ENCODE measurements at regions not wholly inside any gene's neighbourhood (a gene's known extent, or its start where the extent isn't known, plus 50 kb on each side); places are given as distances from the start of the nearest gene placed in this dataset.

GRCh38 chr3:18968120-18968519 lies 180.2 kb upstream of the KCNH8 start:
- TF ChIP-seq, protein P1, sequence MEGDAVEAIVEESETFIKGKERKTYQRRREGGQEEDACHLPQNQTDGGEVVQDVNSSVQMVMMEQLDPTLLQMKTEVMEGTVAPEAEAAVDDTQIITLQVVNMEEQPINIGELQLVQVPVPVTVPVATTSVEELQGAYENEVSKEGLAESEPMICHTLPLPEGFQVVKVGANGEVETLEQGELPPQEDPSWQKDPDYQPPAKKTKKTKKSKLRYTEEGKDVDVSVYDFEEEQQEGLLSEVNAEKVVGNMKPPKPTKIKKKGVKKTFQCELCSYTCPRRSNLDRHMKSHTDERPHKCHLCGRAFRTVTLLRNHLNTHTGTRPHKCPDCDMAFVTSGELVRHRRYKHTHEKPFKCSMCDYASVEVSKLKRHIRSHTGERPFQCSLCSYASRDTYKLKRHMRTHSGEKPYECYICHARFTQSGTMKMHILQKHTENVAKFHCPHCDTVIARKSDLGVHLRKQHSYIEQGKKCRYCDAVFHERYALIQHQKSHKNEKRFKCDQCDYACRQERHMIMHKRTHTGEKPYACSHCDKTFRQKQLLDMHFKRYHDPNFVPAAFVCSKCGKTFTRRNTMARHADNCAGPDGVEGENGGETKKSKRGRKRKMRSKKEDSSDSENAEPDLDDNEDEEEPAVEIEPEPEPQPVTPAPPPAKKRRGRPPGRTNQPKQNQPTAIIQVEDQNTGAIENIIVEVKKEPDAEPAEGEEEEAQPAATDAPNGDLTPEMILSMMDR (IDR thresholded peaks at IDR 0.05): no peak
- no peak for TF ChIP-seq POLR2A (IDR thresholded peaks at IDR 0.05)
- Histone ChIP-seq H3K4me1 (no peaks in the 10 kb centered on the region), H3K4me3 (no peak overlapping the region), H3K27ac (no peak overlapping the region), H3K9me3 (no peaks in the 10 kb centered on the region), H3K27me3 (no peaks in the 10 kb centered on the region), H3K36me3 (no peaks in the 10 kb centered on the region)
- WGBS, 2 donors: 31 to 40% methylated on average over 3 of the region's 3 CpGs
- intact Hi-C loops (cut with DNase I): no loop called here
- no peak for DNase-seq

DNA sequence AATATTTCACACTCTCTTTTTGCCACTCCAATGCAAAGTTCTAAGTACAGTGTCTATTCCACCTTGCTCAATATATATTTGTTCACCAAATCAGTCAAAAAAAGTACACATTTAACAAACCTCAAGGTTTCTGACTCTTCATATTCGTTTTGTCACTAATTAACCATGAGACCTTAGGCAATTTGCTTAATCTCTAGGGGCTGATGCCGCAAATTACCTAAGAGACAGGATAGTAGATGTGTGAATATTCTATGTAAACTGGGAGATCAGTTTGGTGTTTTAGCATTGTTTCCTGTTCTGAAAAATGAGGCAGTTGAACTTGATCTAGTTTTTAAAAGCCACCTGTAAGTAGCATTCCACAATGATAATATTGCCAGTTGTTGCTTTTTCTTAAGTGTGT lies 182.5 kb upstream of the KCNH8 start:
- no peak for TF ChIP-seq POLR2A (IDR thresholded peaks at IDR 0.05)
- TF ChIP-seq, protein P1 (IDR thresholded peaks at IDR 0.05): no peak
- H3K9me3 ChIP-seq: no peaks in the 10 kb centered on the region
- no peak for DNase-seq
- no peak overlapping the region for H3K27ac ChIP-seq
- no peaks in the 10 kb centered on the region for H3K36me3 ChIP-seq
- H3K27me3 ChIP-seq: no peaks in the 10 kb centered on the region
- intact Hi-C loops (cut with DNase I): no loop called here
- no peaks in the 10 kb centered on the region for H3K4me1 ChIP-seq
- H3K4me3 ChIP-seq: no peak overlapping the region
- 56 to 65% methylated on average over 2 of the region's 2 CpGs for WGBS, 2 donors

GRCh38 chr3:18964640-18965039 lies 183.7 kb upstream of the KCNH8 start:
- no peaks in the 10 kb centered on the region for H3K4me1 ChIP-seq
- no peak overlapping the region for H3K4me3 ChIP-seq
- no peaks in the 10 kb centered on the region for H3K36me3 ChIP-seq
- TF ChIP-seq POLR2A (IDR thresholded peaks at IDR 0.05): no peak
- TF ChIP-seq, protein P1 (IDR thresholded peaks at IDR 0.05): no peak
- intact Hi-C loops (cut with DNase I): no loop called here
- no peak overlapping the region for H3K27ac ChIP-seq
- H3K9me3 ChIP-seq: no peaks in the 10 kb centered on the region
- 29 to 44% methylated on average over 3 of the region's 3 CpGs for WGBS, 2 donors
- H3K27me3 ChIP-seq: no peaks in the 10 kb centered on the region
- DNase-seq: no peak

DNA sequence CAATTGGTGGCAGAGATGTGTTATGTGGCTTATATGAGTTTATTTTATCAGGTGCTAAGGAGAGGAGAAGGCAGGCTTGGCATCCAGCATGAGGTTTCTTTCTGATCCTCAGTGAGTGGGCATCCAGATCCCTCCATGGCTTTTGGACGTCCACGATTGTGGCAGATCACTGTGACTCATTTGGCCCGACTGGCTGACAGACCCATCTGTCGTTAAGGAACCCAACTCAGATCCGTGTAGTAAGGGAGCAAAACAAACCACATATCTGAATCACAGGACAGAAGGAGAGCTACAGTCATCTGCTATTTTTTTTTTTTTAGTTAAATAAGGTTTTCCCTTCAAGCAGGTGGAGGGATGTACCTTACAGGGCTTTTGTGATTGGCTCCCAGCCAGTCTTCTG lies 197.0 kb upstream of the KCNH8 start:
- no peak for DNase-seq
- no peak for TF ChIP-seq POLR2A (IDR thresholded peaks at IDR 0.05)
- TF ChIP-seq, protein P1 (IDR thresholded peaks at IDR 0.05): no peak
- intact Hi-C loops (cut with DNase I): no loop called here
- no peaks in the 10 kb centered on the region for H3K36me3 ChIP-seq
- no peak overlapping the region for H3K4me3 ChIP-seq
- no peaks in the 10 kb centered on the region for H3K27me3 ChIP-seq
- H3K4me1 ChIP-seq: no peaks in the 10 kb centered on the region
- 79 to 82% methylated on average over 5 of the region's 5 CpGs for WGBS, 2 donors
- no peaks in the 10 kb centered on the region for H3K9me3 ChIP-seq
- H3K27ac ChIP-seq: no peak overlapping the region

- 3 to 14% methylated on average over 2 of the region's 2 CpGs for WGBS, 2 donors
- no peak for TF ChIP-seq POLR2A (IDR thresholded peaks at IDR 0.05)
- TF ChIP-seq, protein P1 (IDR thresholded peaks at IDR 0.05): no peak
- DNase-seq: no peak
These were observed 201.8 kb upstream of the KCNH8 start for GRCh38 chr3:18946524-18946923.

More at GRCh38 chr3:18946524-18946923, 201.8 kb upstream of the KCNH8 start:
- no peaks in the 10 kb centered on the region for H3K27me3 ChIP-seq
- no peaks in the 10 kb centered on the region for H3K9me3 ChIP-seq
- H3K27ac ChIP-seq: no peak overlapping the region
- H3K4me1 ChIP-seq: no peaks in the 10 kb centered on the region
- no peak overlapping the region for H3K4me3 ChIP-seq
- H3K36me3 ChIP-seq: no peaks in the 10 kb centered on the region
- intact Hi-C loops (cut with DNase I): no loop called here

Measured in esophagus squamous epithelium (tissue), 5 donors.